GM19452 (cell line): ENCODE measurements at regions not wholly inside any gene's neighbourhood (a gene's known extent, or its start where the extent isn't known, plus 50 kb on each side); places are given as distances from the start of the nearest gene placed in this dataset.
"Not testable (repeated sequence)": the region's sequence is repeated elsewhere in the genome, so short reads cannot be mapped to it uniquely, and the experiment has no call there.

Experiments
- ATAC-seq: cut with Tn5 transposase; IDR thresholded peaks from one replicate; pipeline ENCODE4 v1.9.1; 2021; ENCODE audit not compliant: unreplicated experiment

DNA sequence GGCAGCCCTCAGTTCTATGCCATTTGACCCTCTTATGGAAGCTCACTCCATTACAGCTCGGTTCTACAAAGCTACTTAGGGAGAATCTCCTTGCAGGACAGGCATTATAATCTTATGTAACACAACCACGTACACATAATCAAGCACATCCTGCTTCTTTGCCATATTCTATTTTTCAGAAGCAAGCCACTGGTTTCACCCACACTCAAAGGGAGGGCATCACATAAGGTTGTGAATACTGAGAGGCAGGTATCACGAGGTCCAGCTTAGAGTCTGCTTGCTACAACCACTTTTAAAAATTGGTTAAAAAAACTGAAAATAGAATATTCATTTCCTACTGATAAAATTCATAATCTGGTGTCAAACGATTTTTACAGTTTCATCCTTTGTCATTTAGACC is 589.2 kb downstream of the SLC16A7 start:
- no peak for ATAC-seq

- no peak for ATAC-seq
These were observed 595.4 kb downstream of the SLC16A7 start for GRCh38 chr12:60191271-60191670.

DNA sequence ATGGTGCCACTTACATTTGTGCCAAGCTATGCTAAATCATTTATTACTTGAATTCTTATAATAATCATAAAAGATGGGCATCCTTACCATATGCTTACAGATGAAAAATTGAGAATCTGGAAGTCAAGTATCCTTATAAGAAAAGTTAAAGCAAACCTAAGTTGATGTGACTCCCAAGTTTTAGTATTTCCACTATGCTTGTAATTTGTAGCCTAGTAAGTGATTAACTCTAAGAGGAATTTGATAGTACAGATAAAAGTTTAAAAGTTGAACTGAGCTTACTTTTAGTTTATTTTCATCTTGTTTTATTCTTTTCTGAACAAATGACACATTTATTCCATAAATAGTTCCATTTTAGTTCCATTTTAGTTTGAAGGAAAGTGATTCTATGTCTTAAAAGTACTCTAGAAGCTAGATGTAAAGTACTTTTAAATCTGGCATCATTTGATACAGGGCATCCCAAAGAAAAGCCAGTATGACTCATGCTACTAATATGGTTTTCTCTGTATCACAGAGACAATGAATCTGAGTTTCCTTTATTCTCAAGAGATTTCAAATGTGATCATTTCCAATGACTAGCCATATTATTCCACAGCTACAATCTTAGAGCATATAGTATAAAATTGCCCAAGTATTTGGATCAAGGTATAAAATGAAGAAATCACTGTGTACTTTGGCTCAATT is 596.0 kb downstream of the SLC16A7 start:
- ATAC-seq = no peak

DNA sequence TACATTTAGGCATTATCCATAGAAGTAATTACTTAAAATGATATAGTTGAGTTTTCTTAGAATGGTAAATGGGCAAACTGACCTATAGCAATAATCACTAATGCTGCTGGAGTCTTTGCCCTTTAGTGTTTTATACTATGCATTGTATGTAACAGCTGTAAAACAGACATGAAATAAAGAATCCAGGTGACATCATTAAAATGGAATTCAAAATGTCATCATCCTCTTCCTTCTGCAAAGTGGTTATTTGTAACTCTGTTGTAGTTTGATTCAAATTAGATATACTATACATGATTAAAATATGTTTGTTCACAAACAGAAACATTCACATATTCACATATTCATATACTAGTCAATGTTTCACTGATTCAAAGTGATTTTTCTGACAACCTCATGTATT is 598.8 kb downstream of the SLC16A7 start:
- no peak for ATAC-seq

DNA sequence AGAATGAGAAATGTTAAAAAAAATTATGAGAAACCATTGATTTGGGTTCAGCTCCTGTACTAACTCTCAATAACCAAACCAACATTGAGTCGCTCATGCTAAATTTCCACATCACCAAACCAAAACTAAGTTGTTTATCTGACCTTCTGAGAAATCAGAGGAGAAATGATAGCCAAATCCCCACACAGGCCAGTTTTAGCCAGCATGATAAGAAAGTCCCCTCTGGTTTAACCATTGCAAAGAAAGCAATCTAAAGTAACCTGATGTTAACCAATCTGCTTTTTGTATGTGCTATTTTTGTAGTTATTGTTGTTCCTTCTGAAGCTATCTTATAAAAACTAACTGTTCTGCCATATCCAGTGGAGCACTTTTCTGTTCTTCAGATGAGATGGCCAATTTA is 599.7 kb downstream of the SLC16A7 start:
- ATAC-seq = no peak

GRCh38 chr12:60196366-60196765 is 600.5 kb downstream of the SLC16A7 start:
- ATAC-seq = no peak

GRCh38 chr12:60197589-60197988 is 601.8 kb downstream of the SLC16A7 start:
- ATAC-seq = no peak

- ATAC-seq = no peak
These were observed 606.1 kb downstream of the SLC16A7 start for GRCh38 chr12:60201891-60202290.

- ATAC-seq = no peak
These were observed 609.7 kb downstream of the SLC16A7 start for GRCh38 chr12:60205500-60205899.

GRCh38 chr12:60209521-60209920 is 613.7 kb downstream of the SLC16A7 start:
- ATAC-seq = no peak

DNA sequence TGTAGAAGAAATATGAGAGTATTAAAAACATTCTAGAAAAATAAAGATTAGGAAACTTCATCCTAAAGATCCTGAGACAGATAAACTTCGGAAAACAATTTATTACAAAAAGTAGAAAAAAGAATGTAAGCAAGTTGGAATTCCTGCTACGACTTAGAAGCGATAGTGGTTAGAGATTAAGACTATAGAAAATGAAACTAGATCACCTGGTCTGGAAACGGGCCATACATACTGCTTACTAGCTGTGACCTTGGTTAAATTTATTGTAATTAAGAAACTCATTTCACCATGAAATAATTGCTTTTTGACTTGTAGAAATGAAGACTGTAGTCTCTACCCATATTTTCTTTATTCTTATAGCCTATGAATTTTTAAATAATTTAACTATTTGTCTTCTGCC is 614.1 kb downstream of the SLC16A7 start:
- no peak for ATAC-seq

- no peak for ATAC-seq
These were observed 614.9 kb downstream of the SLC16A7 start for GRCh38 chr12:60210756-60211155.

- ATAC-seq = no peak
These were observed 615.4 kb downstream of the SLC16A7 start for GRCh38 chr12:60211244-60211643.

DNA sequence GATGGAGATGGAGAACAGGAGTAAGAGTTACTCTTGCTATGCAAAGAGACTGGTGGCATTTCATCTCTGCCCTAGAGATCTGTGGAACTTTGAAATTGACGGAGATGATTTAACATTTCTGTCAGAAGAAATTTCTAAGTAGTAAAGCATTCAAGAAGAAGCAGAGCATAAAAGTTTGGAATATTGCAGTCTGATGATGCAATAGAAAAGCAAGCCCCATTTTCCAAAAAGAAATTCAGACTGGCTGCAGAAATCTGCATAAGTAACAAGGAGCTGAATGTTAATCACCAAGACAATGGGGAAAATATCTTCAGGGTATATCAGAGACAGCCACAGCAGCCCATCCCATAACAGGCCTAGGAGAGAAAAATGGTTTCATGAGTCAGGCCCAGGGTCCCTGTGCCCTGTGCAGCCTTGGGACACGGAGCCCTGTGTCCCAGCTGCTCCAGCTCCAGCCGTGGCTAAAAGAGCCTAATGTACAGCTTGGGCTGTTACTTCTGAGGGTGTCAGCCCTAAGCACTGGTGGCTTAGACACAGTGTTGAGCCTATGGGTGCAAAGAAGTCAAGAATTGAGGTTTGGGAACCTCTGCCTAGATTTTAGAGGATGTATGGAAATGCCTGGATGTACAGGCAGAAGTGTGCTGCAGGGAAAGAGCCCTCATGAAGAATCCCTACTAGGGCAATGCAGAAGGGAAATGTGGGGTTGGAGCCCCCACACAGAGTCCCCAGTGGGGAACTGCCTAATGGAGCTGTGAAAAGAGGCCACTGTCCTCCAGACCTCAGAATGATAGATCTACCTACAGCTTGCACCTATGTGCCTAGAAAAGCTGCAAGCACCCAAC is 616.6 kb downstream of the SLC16A7 start:
- no peak for ATAC-seq

DNA sequence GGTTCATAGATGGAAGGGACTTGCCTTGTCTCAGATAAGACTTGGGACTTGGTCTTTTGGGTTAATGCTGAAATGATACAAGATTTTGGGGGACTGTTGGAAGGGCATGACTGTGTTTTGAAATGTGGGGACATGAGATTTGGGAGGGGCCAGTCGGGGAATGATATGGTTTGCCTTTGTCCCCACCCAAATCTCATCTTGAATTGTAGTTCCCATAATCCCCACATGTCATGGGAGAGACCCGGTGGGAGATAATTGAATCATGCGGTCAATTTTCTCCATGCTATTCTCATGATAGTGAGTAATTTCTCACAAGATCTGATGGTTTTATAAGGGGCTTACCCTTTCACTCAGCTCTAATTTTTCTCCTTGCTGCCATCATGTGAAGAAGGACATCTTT is 617.4 kb downstream of the SLC16A7 start:
- not testable (repeated sequence) for ATAC-seq

DNA sequence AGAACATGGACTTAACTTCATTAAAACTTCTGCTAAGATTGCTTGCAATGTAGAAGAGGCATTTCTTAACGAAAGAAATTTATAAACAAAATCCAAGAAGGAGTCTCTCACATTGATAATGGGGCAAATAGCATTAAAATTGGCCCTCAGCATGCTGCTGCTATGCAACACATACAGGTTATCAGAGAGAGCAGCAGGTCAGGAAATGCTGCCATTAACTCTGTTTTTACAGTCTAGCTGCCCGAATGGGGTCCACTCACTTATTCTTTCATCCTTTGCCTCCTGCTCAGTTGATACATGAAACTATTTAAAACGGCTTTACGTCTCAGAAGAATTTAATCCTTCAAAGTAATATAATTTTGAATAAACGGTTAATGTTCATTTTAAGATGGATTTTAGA is 620.4 kb downstream of the SLC16A7 start:
- no peak for ATAC-seq

GRCh38 chr12:60223242-60223641 is 627.4 kb downstream of the SLC16A7 start:
- no peak for ATAC-seq

DNA sequence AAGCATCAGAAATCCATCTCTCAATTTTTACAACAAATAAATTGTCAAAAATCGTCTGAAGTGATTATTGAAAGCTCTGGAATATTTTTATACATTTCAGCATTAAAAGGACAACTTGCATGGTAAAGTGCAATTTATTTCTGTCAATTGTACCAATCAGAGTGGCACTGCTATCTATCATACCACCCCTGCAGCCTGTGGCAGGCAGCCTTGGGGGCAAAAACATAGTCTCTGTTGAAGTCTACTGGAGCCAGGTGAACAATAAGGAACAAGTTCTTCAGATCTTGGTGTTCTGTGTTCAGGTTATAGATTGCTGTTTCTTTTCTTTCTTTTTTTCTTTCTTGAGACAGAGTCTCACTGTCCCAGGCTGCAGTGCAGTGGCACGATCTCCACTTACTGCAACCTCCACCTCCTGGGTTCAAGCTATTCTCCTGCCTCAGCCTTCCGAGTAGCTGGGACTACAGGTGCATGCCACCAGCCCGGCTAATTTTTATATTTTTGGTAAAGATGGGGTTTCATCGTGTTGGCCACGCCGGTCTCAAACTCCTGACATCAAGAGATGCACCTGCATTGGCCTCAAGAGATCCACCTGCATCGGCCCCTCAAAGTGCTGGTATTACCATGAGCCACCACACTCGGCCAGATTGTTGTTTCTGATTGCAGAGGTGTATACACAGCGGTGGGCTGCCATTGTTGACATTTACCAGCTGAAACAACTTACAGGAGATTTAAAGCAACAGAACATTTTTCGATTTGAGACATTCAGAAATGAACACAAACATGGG is 629.6 kb downstream of the SLC16A7 start:
- ATAC-seq = no peak

DNA sequence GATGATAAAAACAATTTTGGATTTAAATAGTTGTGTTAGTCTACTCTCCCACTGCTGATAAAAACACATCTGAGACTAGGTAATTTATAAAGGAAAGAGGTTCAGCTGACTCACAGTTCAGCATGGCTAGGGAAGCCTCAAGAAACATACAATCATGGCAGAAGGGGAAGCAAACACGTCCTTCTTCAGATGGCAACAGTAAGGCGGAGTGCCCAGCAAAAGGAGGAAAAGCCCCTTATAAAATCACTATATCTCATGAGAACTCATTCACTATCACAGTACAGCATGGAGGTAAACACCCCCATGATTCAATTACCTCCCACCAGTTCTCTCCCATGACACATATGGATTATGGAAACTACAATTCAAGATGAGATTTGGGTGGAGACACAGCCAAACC is 632.1 kb downstream of the SLC16A7 start:
- no peak for ATAC-seq

DNA sequence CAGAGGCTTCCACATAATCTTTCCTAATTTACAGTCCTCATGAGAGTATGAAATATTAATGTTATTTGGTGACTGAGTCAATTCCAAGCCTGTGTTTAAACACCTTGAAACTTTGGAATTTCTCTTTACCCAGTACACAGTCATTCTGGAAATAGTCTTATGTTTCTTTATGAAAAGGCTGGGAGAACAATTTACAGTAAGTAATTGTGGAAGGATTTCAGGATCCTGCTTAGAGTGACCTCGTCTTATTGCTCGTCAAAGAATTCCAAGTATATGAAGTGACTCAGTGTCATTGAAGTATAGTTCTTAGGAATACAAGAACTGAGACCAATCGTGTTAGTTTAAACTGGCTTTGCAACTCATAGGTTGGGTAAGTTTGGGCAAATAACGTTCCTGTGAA is 634.2 kb downstream of the SLC16A7 start:
- ATAC-seq = no peak

DNA sequence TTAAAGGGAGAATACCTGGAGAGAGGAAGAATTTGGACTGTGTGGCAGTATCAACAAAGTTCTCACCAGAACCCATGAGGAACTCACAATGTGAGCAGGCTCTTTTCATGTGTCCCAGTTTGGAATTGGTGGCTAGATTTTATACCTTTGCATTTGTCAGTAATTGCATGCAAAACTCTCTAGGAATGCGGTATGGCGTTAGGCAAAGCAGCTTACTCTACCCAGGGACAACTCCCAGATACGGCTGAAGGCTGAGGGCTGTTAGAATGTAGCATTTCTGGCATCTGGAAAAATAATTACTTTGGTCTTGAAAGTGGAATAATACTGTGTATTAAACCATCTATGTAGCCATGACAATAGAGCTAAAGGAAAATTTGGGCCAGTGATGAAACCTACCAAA is 635.5 kb downstream of the SLC16A7 start:
- ATAC-seq = no peak
